ENCODE measurements at regions not wholly inside any gene's neighbourhood (a gene's known extent, or its start where the extent isn't known, plus 50 kb on each side); places are given as distances from the start of the nearest gene placed in this dataset.

DNA sequence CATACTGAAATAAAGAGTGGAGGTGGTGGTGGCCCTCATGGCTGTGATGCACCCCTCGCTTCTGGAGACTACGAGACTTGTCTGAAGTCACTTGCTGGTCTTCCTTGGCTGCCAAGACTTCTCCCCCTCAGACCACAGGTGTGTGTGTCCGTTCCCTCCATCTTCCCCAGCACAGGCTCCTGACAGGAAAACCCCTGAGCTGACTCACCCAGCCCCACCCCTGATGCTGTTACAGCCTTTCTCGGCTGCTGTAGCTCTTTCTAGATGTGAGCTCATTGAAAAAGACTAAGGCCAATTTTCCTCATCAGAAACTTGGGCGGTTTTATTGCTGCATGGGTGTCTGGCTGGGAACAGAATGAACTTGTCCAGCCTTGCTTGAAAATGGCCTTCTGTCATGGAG is 296.9 kb downstream of the TMEM114 start:
- TF ChIP-seq, protein P1, sequence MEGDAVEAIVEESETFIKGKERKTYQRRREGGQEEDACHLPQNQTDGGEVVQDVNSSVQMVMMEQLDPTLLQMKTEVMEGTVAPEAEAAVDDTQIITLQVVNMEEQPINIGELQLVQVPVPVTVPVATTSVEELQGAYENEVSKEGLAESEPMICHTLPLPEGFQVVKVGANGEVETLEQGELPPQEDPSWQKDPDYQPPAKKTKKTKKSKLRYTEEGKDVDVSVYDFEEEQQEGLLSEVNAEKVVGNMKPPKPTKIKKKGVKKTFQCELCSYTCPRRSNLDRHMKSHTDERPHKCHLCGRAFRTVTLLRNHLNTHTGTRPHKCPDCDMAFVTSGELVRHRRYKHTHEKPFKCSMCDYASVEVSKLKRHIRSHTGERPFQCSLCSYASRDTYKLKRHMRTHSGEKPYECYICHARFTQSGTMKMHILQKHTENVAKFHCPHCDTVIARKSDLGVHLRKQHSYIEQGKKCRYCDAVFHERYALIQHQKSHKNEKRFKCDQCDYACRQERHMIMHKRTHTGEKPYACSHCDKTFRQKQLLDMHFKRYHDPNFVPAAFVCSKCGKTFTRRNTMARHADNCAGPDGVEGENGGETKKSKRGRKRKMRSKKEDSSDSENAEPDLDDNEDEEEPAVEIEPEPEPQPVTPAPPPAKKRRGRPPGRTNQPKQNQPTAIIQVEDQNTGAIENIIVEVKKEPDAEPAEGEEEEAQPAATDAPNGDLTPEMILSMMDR (IDR thresholded peaks at IDR 0.05; ENCODE audit: borderline replicate concordance, insufficient read depth, low read depth, low read length): no peak
- no peak overlapping the region for H3K4me3 ChIP-seq (ENCODE audit: low read depth, low read length)

DNA sequence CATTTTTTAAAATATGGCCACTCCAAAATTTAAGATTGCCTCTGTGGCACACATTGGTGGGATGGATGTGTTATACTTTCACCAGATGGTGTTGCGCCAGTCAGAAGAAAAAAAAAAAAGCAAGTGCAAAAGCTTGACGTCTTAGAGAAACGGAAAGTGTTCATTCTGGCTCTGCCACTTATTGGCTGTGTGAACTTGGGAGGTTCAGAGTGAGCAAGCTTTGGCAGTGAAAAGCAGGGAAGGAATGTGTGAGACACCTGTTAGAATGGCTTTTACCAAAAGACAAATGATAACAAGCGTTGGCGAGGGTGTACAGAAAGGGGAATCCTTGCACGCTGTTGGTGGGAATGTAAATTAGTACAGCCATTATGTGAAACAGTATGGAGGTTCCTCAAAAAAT is 298.0 kb downstream of the TMEM114 start:
- no peak overlapping the region for H3K4me3 ChIP-seq (ENCODE audit: low read depth, low read length)
- TF ChIP-seq, protein P1 (IDR thresholded peaks at IDR 0.05; ENCODE audit: borderline replicate concordance, insufficient read depth, low read depth, low read length): no peak

DNA sequence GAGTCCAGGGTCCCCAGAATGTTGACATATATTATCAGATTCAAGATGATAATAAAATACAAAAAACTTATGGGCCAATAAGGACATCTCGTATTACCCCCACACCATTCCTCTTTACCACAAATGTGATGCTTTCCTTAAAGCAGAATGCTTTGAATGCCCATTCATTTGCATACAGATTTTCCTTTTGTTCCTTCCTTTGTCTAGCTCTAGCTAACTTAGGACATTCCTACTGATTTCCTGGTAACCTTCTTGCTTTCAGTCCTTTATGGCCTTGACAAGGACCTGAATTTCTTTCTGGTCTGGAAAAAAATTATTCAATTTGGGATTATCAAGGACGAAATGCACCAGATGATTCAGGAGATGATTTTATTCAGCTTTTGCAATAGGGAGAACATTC is 304.0 kb downstream of the TMEM114 start:
- TF ChIP-seq, protein P1 (IDR thresholded peaks at IDR 0.05; ENCODE audit: borderline replicate concordance, insufficient read depth, low read depth, low read length): no peak
- H3K4me3 ChIP-seq (ENCODE audit: low read depth, low read length): no peak overlapping the region

DNA sequence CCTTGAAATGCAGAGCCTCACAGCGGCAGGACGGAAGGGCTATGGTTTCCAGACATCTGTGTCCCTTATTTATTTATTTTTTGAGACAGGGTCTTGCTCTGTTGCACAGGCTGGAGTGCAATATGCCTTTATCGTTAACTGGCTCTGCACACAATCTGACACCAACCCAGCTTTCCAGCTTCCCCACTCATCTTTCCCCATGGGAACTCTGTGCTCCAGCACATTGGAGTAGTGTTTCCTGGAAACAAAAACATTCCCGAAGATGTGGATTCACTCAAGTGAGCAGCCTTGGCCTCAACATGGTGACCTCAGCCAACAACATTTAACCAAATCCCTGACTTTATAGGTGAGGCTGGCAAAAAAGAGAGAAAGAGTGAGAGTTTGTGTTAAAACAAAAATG is 307.1 kb downstream of the TMEM114 start:
- no peak overlapping the region for H3K4me3 ChIP-seq (ENCODE audit: low read depth, low read length)
- TF ChIP-seq, protein P1 (IDR thresholded peaks at IDR 0.05; ENCODE audit: borderline replicate concordance, insufficient read depth, low read depth, low read length): no peak

DNA sequence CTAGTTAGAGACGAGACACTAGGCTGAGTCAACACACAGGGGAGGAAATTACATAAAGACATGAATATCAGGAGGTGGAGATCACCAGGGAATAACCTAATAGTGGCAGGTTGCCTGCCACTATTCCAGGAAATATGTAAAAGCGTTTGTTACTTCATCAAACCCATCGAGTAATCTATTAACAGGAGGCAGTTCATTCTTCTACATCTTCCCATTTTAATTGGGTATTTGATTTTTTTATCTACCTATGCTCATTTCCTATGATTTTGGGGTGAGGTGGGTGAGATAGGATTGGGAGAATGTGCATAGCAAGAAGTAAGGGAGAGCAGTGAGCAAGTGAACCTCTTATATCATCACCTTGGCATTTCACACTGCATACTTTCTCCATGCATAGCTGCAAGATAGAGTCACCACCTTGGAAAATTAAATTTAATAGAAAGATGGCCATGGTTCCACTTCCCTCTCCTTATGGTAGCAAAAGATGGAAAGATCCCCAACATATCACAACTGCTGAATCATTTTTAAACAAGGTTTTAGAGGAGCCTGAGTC is 312.2 kb downstream of the TMEM114 start:
- TF ChIP-seq, protein P1 (IDR thresholded peaks at IDR 0.05; ENCODE audit: borderline replicate concordance, insufficient read depth, low read depth, low read length): no peak
- H3K4me3 ChIP-seq (ENCODE audit: low read depth, low read length): no peak overlapping the region

DNA sequence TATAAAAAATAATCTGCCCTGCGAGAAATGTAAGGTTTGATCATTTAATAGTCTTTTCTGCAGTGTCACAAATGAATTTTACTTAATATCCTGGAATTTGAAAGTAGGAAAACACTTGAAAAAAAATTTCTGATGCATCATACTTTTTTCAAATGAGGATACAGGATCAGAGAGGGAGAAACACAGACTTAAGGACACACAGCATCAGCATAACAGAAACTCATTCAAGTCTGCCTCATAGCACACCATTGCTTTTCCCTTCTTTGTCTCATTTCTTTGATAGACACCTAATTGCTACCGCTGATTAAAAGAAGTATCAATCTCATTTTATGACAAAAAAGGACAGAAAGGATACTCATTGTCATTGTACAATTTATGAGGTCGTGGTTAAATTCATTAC is 319.0 kb downstream of the TMEM114 start:
- no peak overlapping the region for H3K4me3 ChIP-seq (ENCODE audit: low read depth, low read length)
- TF ChIP-seq, protein P1 (IDR thresholded peaks at IDR 0.05; ENCODE audit: borderline replicate concordance, insufficient read depth, low read depth, low read length): no peak

DNA sequence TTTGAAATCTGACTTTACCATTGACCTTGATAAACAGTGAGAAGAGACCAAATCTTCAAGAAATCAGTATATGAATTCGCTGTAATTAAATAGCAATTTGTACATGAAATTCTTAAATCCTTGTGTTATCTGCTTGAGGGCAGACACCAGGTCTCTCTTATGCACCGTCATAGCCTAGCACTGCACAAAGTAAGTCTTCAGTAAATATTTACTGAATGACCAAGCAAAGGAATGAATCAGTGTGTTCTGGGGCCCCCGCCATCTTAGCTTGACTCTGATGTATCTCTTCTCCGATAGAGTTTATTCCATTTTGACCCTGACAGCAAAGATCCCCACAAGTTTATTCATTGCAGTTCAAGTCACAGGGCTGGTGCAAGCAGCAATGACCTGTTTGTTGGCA is 328.0 kb downstream of the TMEM114 start:
- TF ChIP-seq, protein P1 (IDR thresholded peaks at IDR 0.05; ENCODE audit: borderline replicate concordance, insufficient read depth, low read depth, low read length): no peak
- H3K4me3 ChIP-seq (ENCODE audit: low read depth, low read length): no peak overlapping the region
